Liver (tissue), 3 donors: ENCODE measurements at regions not wholly inside any gene's neighbourhood (a gene's known extent, or its start where the extent isn't known, plus 50 kb on each side); places are given as distances from the start of the nearest gene placed in this dataset.

Source experiments
- ATF3 ChIP-seq: IDR thresholded peaks from 2 replicates; pipeline ENCODE4 v1.6.1; 2016; ENCODE audit warnings: antibody characterized with exemption
- EGR1 ChIP-seq, 2 donors: IDR thresholded peaks; 2 replicates each; pipeline ENCODE4 v1.6.1; 2016 to 2018; ENCODE audit warnings: antibody characterized with exemption in 2 of 2, low read depth in 2 of 2
- REST ChIP-seq: IDR thresholded peaks from 2 replicates; pipeline ENCODE4 v1.6.1; 2016; ENCODE audit warnings: antibody characterized with exemption, mild to moderate bottlenecking
- TAF1 ChIP-seq: conservative IDR thresholded peaks from 2 replicates; pipeline ENCODE4 v1.6.1; 2016; ENCODE audit warnings: antibody characterized with exemption, mild to moderate bottlenecking
- YY1 ChIP-seq: IDR thresholded peaks from 2 replicates; pipeline ENCODE4 v1.6.1; 2016; ENCODE audit warnings: antibody characterized with exemption, mild to moderate bottlenecking
- TF ChIP-seq, protein P1 (sequence below): fragments of 150-350 bp; IDR thresholded peaks from 2 replicates; pipeline ENCODE4 v1.5.1; 2017; ENCODE audit warnings: improper control_type of control experiment, low read depth, low read length; ENCODE audit not compliant: missing input control
- TF ChIP-seq, protein P2 (sequence below): IDR thresholded peaks from 2 replicates; pipeline ENCODE4 v1.6.1; 2016; ENCODE audit warnings: antibody characterized with exemption
- TF ChIP-seq, protein P3 (sequence below): IDR thresholded peaks from 2 replicates; pipeline ENCODE4 v1.6.1; 2016; ENCODE audit warnings: antibody characterized with exemption
- donor health status: healthy.
- donor health status: healthy.

DNA sequence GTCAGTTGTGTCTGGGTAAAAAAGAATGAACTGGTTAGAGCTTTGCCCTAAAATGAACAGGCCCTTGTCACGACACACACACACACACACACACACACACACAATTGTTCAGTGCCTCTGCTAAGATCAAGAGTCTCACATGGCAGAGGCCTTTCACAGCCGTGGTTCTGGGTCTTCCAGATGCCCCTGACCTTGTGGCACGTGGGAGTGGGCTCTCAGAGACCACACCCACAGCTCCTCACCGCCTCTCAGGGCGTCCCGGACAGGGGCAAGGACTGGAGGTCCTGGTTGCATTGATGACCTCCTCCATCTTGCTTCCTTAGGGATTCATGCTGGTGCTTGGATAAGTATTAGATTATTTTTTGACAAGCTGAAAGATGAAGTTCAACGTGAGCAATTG lies 101.0 kb downstream of the HSPH1 start:
- TF ChIP-seq REST (no peak), YY1 (no peak), EGR1 (IDR thresholded peaks at IDR 0.05; ENCODE audit: low read depth in 2 of 2) (no peak), ATF3 (no peak), TAF1 (no peak)
- TF ChIP-seq, protein P1, sequence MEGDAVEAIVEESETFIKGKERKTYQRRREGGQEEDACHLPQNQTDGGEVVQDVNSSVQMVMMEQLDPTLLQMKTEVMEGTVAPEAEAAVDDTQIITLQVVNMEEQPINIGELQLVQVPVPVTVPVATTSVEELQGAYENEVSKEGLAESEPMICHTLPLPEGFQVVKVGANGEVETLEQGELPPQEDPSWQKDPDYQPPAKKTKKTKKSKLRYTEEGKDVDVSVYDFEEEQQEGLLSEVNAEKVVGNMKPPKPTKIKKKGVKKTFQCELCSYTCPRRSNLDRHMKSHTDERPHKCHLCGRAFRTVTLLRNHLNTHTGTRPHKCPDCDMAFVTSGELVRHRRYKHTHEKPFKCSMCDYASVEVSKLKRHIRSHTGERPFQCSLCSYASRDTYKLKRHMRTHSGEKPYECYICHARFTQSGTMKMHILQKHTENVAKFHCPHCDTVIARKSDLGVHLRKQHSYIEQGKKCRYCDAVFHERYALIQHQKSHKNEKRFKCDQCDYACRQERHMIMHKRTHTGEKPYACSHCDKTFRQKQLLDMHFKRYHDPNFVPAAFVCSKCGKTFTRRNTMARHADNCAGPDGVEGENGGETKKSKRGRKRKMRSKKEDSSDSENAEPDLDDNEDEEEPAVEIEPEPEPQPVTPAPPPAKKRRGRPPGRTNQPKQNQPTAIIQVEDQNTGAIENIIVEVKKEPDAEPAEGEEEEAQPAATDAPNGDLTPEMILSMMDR = no peak
- TF ChIP-seq, protein P2, sequence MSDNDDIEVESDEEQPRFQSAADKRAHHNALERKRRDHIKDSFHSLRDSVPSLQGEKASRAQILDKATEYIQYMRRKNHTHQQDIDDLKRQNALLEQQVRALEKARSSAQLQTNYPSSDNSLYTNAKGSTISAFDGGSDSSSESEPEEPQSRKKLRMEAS = no peak
- TF ChIP-seq, protein P3, sequence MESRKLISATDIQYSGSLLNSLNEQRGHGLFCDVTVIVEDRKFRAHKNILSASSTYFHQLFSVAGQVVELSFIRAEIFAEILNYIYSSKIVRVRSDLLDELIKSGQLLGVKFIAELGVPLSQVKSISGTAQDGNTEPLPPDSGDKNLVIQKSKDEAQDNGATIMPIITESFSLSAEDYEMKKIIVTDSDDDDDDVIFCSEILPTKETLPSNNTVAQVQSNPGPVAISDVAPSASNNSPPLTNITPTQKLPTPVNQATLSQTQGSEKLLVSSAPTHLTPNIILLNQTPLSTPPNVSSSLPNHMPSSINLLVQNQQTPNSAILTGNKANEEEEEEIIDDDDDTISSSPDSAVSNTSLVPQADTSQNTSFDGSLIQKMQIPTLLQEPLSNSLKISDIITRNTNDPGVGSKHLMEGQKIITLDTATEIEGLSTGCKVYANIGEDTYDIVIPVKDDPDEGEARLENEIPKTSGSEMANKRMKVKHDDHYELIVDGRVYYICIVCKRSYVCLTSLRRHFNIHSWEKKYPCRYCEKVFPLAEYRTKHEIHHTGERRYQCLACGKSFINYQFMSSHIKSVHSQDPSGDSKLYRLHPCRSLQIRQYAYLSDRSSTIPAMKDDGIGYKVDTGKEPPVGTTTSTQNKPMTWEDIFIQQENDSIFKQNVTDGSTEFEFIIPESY = no peak
